Brain microvascular endothelial cell (primary cell): ENCODE measurements at regions not wholly inside any gene's neighbourhood (a gene's known extent, or its start where the extent isn't known, plus 50 kb on each side); places are given as distances from the start of the nearest gene placed in this dataset.

Experiments used
- DNase-seq: peaks from one replicate; pipeline ENCODE4 v3.0.0-alpha.2; 2020
- H3K27ac ChIP-seq: fragments of 250-450 bp; sonication (Bioruptor Pico); 2 replicates; pipeline ENCODE4 v1.5.1; 2020; ENCODE audit warnings: mild to moderate bottlenecking, moderate library complexity
- H3K27me3 ChIP-seq: fragments of 250-450 bp; sonication (Bioruptor Pico); replicated peaks from 2 replicates; pipeline ENCODE4 v1.5.1; 2020; ENCODE audit warnings: mild to moderate bottlenecking
- H3K36me3 ChIP-seq: fragments of 250-450 bp; sonication (Bioruptor Pico); replicated peaks from 2 replicates; pipeline ENCODE4 v1.5.1; 2020; ENCODE audit warnings: mild to moderate bottlenecking
- H3K4me3 ChIP-seq: 2 replicates; pipeline ENCODE4 v1.5.1; 2011; ENCODE audit warnings: low read depth, mild to moderate bottlenecking, control low read depth, low read length, moderate library complexity
- in situ Hi-C: cut with HindIII; loops from 2 replicates; pipeline ENCODE4 v1.10.0; 2017; ENCODE audit warnings: low sequenced_read_pairs, low pct_ligation_motif_present
- TF ChIP-seq, protein P1 (sequence below): IDR thresholded peaks from 2 replicates; pipeline ENCODE4 v1.5.1; 2011; ENCODE audit warnings: low read depth, mild to moderate bottlenecking, moderate library complexity, low read length, control low read depth, inconsistent platforms; ENCODE audit errors: missing control alignments

DNA sequence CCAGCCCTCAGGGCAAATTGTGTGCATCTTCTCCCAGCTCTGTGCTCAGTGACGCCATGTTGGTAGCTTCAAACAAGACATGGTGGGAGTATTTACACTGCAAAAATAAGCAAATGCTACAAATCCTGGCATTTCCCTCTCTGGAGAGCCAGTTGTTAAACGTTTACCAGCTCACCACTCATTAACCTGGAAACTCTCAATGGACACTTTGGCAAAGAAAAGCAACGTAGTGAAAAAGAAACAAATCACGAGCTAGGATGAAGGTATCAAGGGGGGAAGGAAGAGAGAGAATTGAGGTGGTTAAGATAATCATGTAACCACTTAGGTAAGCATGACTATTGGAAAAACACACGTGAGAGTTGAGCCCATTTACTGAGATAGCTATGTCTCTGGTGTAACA, 72.5 kb downstream of the MRPS30 start:
- in situ Hi-C loops = no loop called here
- Histone ChIP-seq H3K27me3 (no peaks in the 10 kb centered on the region), H3K36me3 (no peaks in the 10 kb centered on the region), H3K27ac (no peak overlapping the region), H3K4me3 (no peak overlapping the region)
- DNase-seq = no peak
- TF ChIP-seq, protein P1, sequence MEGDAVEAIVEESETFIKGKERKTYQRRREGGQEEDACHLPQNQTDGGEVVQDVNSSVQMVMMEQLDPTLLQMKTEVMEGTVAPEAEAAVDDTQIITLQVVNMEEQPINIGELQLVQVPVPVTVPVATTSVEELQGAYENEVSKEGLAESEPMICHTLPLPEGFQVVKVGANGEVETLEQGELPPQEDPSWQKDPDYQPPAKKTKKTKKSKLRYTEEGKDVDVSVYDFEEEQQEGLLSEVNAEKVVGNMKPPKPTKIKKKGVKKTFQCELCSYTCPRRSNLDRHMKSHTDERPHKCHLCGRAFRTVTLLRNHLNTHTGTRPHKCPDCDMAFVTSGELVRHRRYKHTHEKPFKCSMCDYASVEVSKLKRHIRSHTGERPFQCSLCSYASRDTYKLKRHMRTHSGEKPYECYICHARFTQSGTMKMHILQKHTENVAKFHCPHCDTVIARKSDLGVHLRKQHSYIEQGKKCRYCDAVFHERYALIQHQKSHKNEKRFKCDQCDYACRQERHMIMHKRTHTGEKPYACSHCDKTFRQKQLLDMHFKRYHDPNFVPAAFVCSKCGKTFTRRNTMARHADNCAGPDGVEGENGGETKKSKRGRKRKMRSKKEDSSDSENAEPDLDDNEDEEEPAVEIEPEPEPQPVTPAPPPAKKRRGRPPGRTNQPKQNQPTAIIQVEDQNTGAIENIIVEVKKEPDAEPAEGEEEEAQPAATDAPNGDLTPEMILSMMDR = no peak

DNA sequence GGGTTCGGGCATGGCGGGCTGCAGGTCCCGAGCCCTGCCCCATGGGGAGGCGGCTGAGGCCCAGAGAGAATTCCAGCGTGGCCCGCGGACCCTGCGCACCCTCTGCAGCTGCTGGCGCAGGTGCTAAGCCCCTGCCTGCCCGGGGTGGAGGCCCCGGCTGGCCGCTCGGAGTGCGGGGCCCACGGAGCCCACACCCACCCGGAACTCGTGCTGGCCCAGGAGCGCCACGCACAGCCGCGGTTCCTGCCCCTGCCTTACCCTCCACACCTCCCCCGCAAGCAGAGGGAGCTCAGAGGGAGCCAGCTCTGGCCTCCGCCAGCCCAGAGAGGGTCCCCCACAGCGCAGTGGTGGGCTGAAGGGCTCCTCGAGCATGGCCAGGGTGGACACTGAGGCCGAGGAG, 75.3 kb downstream of the MRPS30 start:
- no peaks in the 10 kb centered on the region for H3K36me3 ChIP-seq
- H3K27me3 ChIP-seq = no peaks in the 10 kb centered on the region
- in situ Hi-C loops = no loop called here
- no peak overlapping the region for H3K4me3 ChIP-seq
- no peak overlapping the region for H3K27ac ChIP-seq
- no peak for DNase-seq
- TF ChIP-seq, protein P1 = no peak

DNA sequence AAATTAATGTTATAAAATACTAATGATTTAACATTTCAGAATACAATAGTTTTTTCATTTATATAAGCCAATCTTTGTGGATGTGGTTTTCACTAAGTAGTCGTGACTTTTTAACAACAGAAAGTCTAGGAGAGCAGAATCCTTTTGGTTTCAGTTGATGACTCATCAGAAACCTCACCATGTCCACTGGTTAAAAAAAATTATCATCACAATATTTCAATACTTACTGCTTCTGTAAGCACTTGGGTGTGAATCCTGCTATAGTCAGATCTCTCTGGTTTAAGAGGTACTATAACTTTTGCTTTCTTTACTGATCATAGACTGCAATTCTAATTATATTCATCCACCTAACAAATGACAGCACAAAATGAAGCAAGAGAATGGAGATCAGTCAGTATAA, 77.2 kb downstream of the MRPS30 start:
- DNase-seq = no peak
- TF ChIP-seq, protein P1 = no peak
- Histone ChIP-seq H3K36me3 (no peaks in the 10 kb centered on the region), H3K27ac (no peak overlapping the region), H3K27me3 (no peaks in the 10 kb centered on the region), H3K4me3 (no peak overlapping the region)
- in situ Hi-C loops = no loop called here

DNA sequence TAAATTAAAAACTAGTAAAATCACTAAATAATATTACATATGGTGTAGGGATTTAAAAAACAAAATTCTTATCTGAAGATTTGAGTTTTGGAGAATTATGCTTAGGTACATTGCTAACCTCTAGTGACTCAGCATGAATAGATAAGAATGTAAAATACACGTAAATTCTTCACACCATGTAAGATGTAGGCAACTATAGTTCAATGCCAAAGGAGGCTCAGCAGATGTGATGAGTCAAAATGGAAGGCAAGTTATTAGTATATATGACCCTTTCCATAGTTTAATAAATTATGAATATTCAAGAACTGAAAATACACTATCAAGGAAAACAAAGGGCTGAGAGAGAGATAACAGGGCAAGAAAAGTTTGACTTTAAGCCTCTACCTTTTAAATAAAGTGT, 79.0 kb downstream of the MRPS30 start:
- DNase-seq = no peak
- no peak overlapping the region for H3K4me3 ChIP-seq
- no peak overlapping the region for H3K27ac ChIP-seq
- no peaks in the 10 kb centered on the region for H3K36me3 ChIP-seq
- TF ChIP-seq, protein P1 = no peak
- in situ Hi-C loops = no loop called here
- no peaks in the 10 kb centered on the region for H3K27me3 ChIP-seq

DNA sequence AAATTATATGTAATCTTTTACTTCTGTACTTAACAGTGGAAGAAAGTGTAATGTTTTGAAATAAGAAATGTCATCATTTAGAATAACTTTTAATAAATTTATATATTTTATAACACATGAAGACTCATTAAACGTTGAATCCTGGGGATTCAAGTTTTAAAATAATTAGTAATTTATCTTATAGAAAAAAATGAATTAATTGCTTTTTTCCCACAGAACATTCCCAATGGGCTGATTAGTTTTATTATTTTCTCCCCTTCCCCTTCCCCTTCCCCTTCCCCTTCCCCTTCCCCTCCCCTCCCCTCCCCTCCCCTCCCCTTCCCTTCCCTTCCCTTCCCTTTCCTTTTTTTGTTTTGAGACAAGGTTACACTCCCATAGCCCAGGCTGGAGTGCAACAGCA, 79.7 kb downstream of the MRPS30 start:
- TF ChIP-seq, protein P1 = no peak

DNA sequence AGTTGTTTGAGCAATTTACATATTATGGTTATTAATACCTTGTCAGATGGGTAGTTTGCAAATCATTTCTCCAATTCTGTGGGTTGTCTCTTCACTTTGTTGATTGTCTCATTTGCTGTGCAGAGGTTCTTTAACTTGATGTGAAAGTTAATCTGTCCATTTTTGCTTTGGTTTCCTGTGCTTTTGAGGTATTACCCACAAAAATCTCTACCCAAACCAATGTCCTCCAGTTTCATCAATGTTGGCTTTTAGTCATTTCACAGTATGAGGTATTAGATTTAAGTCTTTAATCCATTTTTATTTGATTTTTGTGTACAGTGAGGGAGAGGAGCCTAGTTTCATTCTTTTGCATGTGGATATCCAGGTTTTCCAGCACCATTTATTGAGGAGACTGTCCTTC, 82.4 kb downstream of the MRPS30 start:
- H3K27ac ChIP-seq = no peak overlapping the region
- H3K4me3 ChIP-seq = no peak overlapping the region
- DNase-seq = no peak
- in situ Hi-C loops = no loop called here
- H3K36me3 ChIP-seq = no peaks in the 10 kb centered on the region
- H3K27me3 ChIP-seq = no peaks in the 10 kb centered on the region
- TF ChIP-seq, protein P1 = no peak

More for the DNA sequence above, 79.7 kb downstream of the MRPS30 start:
- no peaks in the 10 kb centered on the region for H3K36me3 ChIP-seq
- no peak overlapping the region for H3K4me3 ChIP-seq
- H3K27me3 ChIP-seq = no peaks in the 10 kb centered on the region
- in situ Hi-C loops = no loop called here
- DNase-seq = no peak
- no peak overlapping the region for H3K27ac ChIP-seq
